Peyer's patch (tissue), 4 donors: ENCODE measurements at regions not wholly inside any gene's neighbourhood (a gene's known extent, or its start where the extent isn't known, plus 50 kb on each side); places are given as distances from the start of the nearest gene placed in this dataset.

Source experiments
- CTCF ChIP-seq, 6 experiments: fragments of 450-650 bp in 4 of 6; fragments of 200-600 bp in 2 of 6; sonication (generic) in 1 of 6; IDR thresholded peaks; one replicate each; pipeline ENCODE4 v1.5.1; 2017 to 2019; ENCODE audit warnings: antibody characterized with exemption in 6 of 6, mild to moderate bottlenecking in 3 of 6, moderate library complexity in 1 of 6
- POLR2A ChIP-seq, 2 donors: fragments of 450-650 bp; IDR thresholded peaks; one replicate each; pipeline ENCODE4 v1.5.1; 2017; ENCODE audit warnings: antibody characterized with exemption in 2 of 2, mild to moderate bottlenecking in 2 of 2, moderate library complexity in 2 of 2

DNA sequence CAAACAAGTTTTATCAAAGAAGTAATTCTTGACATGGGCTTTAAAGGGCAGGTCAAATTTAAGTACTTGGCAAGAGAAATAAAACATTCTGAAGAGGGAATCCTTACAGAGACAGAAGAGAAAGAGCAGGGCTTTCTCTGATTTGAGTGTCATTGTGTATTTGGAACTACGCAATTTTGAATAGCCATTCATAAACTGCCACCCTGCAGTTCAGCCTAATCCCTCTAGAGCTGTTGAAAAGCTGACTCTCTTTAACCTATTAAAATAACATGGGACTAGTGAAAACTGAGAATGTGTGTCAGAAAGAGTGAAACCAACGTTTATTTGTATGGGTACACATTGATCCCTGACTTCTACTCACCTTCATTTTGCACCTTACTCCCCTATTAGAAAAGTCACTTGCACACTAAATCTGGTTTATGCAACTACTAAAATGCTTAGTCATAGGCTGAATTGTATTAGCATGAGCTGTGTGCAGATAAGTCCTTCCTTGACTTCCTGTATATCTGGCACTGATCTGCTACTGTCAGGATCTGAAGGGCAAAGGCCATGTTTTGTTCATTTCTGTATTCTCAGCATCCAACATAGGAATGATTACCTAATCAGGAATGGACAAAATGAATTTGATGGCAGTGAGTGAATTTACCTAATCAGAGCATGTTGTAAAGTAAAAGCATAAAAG, 458.9 kb downstream of the NOVA1 start:
- TF ChIP-seq CTCF (IDR thresholded peaks at IDR 0.05): no peak
- no peak for TF ChIP-seq POLR2A (IDR thresholded peaks at IDR 0.05)
